ENCODE measurements at regions not wholly inside any gene's neighbourhood (a gene's known extent, or its start where the extent isn't known, plus 50 kb on each side); places are given as distances from the start of the nearest gene placed in this dataset.

GRCh38 chr1:208564466-208564865 lies 320.3 kb upstream of the PLXNA2 start:
- no peak overlapping the region for H2AFZ ChIP-seq (ENCODE audit: low read depth, low read length, severe bottlenecking)
- no peaks in the 10 kb centered on the region for H4K20me1 ChIP-seq (ENCODE audit: low read depth, low read length)

GRCh38 chr1:208565756-208566440 lies 321.7 kb upstream of the PLXNA2 start:
- no peaks in the 10 kb centered on the region for H3K79me2 ChIP-seq (ENCODE audit: insufficient read depth, low read length)
- H3K9ac ChIP-seq (ENCODE audit: low read length) = no peak overlapping the region
- TF ChIP-seq CTCF (IDR thresholded peaks at IDR 0.05; ENCODE audit: insufficient read depth, low read length, poor library complexity, severe bottlenecking) = no peak
- TF ChIP-seq EZH2phosphoT487 (conservative IDR thresholded peaks at IDR 0.05; ENCODE audit: low read length) = no peak
- H3K27me3 ChIP-seq (ENCODE audit: low read length) = no peaks in the 10 kb centered on the region
- no peaks in the 10 kb centered on the region for H3K9me2 ChIP-seq (replicated peaks; ENCODE audit: insufficient read depth, low read length)
- no peak overlapping the region for H3K4me3 ChIP-seq (ENCODE audit: insufficient read depth, low read length, poor library complexity, severe bottlenecking)
- no peaks in the 10 kb centered on the region for H4K20me1 ChIP-seq (ENCODE audit: low read depth, low read length)
- H3K36me3 ChIP-seq (ENCODE audit: low read length) = no peaks in the 10 kb centered on the region
- H3K27ac ChIP-seq (ENCODE audit: low read depth, low read length) = no peak overlapping the region
- H3K4me2 ChIP-seq (ENCODE audit: low read depth, low read length, poor library complexity, severe bottlenecking) = no peak overlapping the region
- H3K9me3 ChIP-seq (ENCODE audit: insufficient read depth, low read length) = no peaks in the 10 kb centered on the region
- no peak overlapping the region for H2AFZ ChIP-seq (ENCODE audit: low read depth, low read length, severe bottlenecking)
- no peaks in the 10 kb centered on the region for H3F3A ChIP-seq (ENCODE audit: insufficient read depth)

More at GRCh38 chr1:208564466-208564865, 320.3 kb upstream of the PLXNA2 start:
- no peak overlapping the region for H3K27ac ChIP-seq (ENCODE audit: low read depth, low read length)
- H3K9me2 ChIP-seq (replicated peaks; ENCODE audit: insufficient read depth, low read length) = no peaks in the 10 kb centered on the region; the same call in 1 of the 2 replicates
- no peaks in the 10 kb centered on the region for H3K27me3 ChIP-seq (ENCODE audit: low read length)
- no peak overlapping the region for H3K4me2 ChIP-seq (ENCODE audit: low read depth, low read length, poor library complexity, severe bottlenecking)
- H3K9ac ChIP-seq (ENCODE audit: low read length) = no peak overlapping the region
- H3K36me3 ChIP-seq (ENCODE audit: low read length) = no peaks in the 10 kb centered on the region
- no peak overlapping the region for H3K4me3 ChIP-seq (ENCODE audit: insufficient read depth, low read length, poor library complexity, severe bottlenecking)
- no peaks in the 10 kb centered on the region for H3K9me3 ChIP-seq (ENCODE audit: insufficient read depth, low read length)
- H3F3A ChIP-seq (ENCODE audit: insufficient read depth) = no peaks in the 10 kb centered on the region
- H3K79me2 ChIP-seq (ENCODE audit: insufficient read depth, low read length) = no peaks in the 10 kb centered on the region
- no peak for TF ChIP-seq CTCF (IDR thresholded peaks at IDR 0.05; ENCODE audit: insufficient read depth, low read length, poor library complexity, severe bottlenecking)
- no peak for TF ChIP-seq EZH2phosphoT487 (conservative IDR thresholded peaks at IDR 0.05; ENCODE audit: low read length)

GRCh38 chr1:208569181-208569580 lies 325.0 kb upstream of the PLXNA2 start:
- H3K9me3 ChIP-seq (ENCODE audit: insufficient read depth, low read length) = no peaks in the 10 kb centered on the region
- no peak overlapping the region for H3K9ac ChIP-seq (ENCODE audit: low read length)
- H2AFZ ChIP-seq (ENCODE audit: low read depth, low read length, severe bottlenecking) = no peak overlapping the region
- no peak overlapping the region for H3K27ac ChIP-seq (ENCODE audit: low read depth, low read length)
- no peak overlapping the region for H3K4me2 ChIP-seq (ENCODE audit: low read depth, low read length, poor library complexity, severe bottlenecking)
- H3F3A ChIP-seq (ENCODE audit: insufficient read depth) = no peaks in the 10 kb centered on the region
- H3K36me3 ChIP-seq (ENCODE audit: low read length) = no peaks in the 10 kb centered on the region
- no peaks in the 10 kb centered on the region for H3K27me3 ChIP-seq (ENCODE audit: low read length)
- TF ChIP-seq CTCF (IDR thresholded peaks at IDR 0.05; ENCODE audit: insufficient read depth, low read length, poor library complexity, severe bottlenecking) (no peak), EZH2phosphoT487 (conservative IDR thresholded peaks at IDR 0.05; ENCODE audit: low read length) (no peak)
- H3K79me2 ChIP-seq (ENCODE audit: insufficient read depth, low read length) = no peaks in the 10 kb centered on the region
- H4K20me1 ChIP-seq (ENCODE audit: low read depth, low read length) = no peaks in the 10 kb centered on the region
- H3K9me2 ChIP-seq (replicated peaks; ENCODE audit: insufficient read depth, low read length) = no peaks in the 10 kb centered on the region
- no peak overlapping the region for H3K4me3 ChIP-seq (ENCODE audit: insufficient read depth, low read length, poor library complexity, severe bottlenecking)

Data from SU-DHL-6 (cell line).